Breast epithelium (tissue), 3 donors: ENCODE measurements at regions not wholly inside any gene's neighbourhood (a gene's known extent, or its start where the extent isn't known, plus 50 kb on each side); places are given as distances from the start of the nearest gene placed in this dataset.
"Not testable (repeated sequence)": the region's sequence is repeated elsewhere in the genome, so short reads cannot be mapped to it uniquely, and the experiment has no call there.

Source experiments
- CTCF ChIP-seq, 3 donors: fragments of 450-650 bp; IDR thresholded peaks; one replicate each; pipeline ENCODE4 v1.5.1; 2016 to 2017; ENCODE audit warnings: antibody characterized with exemption in 3 of 3, mild to moderate bottlenecking in 3 of 3, moderate library complexity in 3 of 3
- POLR2A ChIP-seq: fragments of 450-650 bp; IDR thresholded peaks from one replicate; pipeline ENCODE4 v1.6.1; 2016; ENCODE audit warnings: antibody characterized with exemption, mild to moderate bottlenecking, moderate library complexity

- TF ChIP-seq CTCF (IDR thresholded peaks at IDR 0.05); POLR2A: not testable (repeated sequence)
Measured at GRCh38 chr6:115121513-115121912, 778.7 kb upstream of the HS3ST5 start.
